MCF 10A (cell line): ENCODE measurements at regions not wholly inside any gene's neighbourhood (a gene's known extent, or its start where the extent isn't known, plus 50 kb on each side); places are given as distances from the start of the nearest gene placed in this dataset.

Experiments used
- BruUV-seq: library from RNA; stranded (reverse); fragments of 400-500 nt; replicated peaks from 2 replicates; lab custom pipeline; 2021; lab: Mats Ljungman, UMichigan
- CTCF ChIA-PET: fragments of 300-600 bp; sonication (Branson Sonifier 250); formaldehyde crosslinking; extraction: SDS; loops from one replicate; lab custom pipeline; 2021; ENCODE audit warnings: antibody characterized with exemption, inconsistent platforms; lab: Yijun Ruan, JAX
- POLR2A ChIA-PET: fragments of 300-600, 350-650 bp; sonication (Branson Sonifier 250); formaldehyde crosslinking; extraction: SDS; loops from one replicate; lab custom pipeline; 2020; ENCODE audit warnings: antibody characterized with exemption, inconsistent platforms; lab: Yijun Ruan, JAX
- DNase-seq: peaks from one replicate; pipeline ENCODE4 v3.0.0-alpha.2; 2018; ENCODE audit not compliant: unreplicated experiment
- H3K27ac Mint-ChIP-seq: one replicate; pipeline ENCODE4 v1.8.0; 2022; ENCODE audit warnings: mild to moderate bottlenecking, low read depth, mixed read lengths; ENCODE audit not compliant: unreplicated experiment
- H3K27me3 Mint-ChIP-seq: one replicate; pipeline ENCODE4 v1.8.0; 2022; ENCODE audit warnings: mixed read lengths; ENCODE audit not compliant: insufficient read depth, unreplicated experiment
- H3K36me3 Mint-ChIP-seq: one replicate; pipeline ENCODE4 v1.8.0; 2022; ENCODE audit warnings: mild to moderate bottlenecking, moderate library complexity, mixed read lengths; ENCODE audit not compliant: insufficient read depth, unreplicated experiment
- H3K4me1 Mint-ChIP-seq: one replicate; pipeline ENCODE4 v1.8.0; 2022; ENCODE audit warnings: mixed read lengths; ENCODE audit not compliant: insufficient read depth, unreplicated experiment
- H3K4me3 Mint-ChIP-seq: one replicate; pipeline ENCODE4 v1.8.0; 2022; ENCODE audit warnings: mild to moderate bottlenecking, moderate library complexity, mixed read lengths; ENCODE audit not compliant: unreplicated experiment
- H3K9me3 Mint-ChIP-seq: one replicate; pipeline ENCODE4 v1.8.0; 2022; ENCODE audit warnings: mixed read lengths; ENCODE audit not compliant: unreplicated experiment
- CTCF ChIP-seq: fragments of 200-600 bp; IDR thresholded peaks from one replicate; pipeline ENCODE4 v1.8.0; 2022; ENCODE audit warnings: antibody characterized with exemption, mild to moderate bottlenecking; ENCODE audit not compliant: unreplicated experiment
- intact Hi-C: fragments of 100-400 bp; cut with micrococcal nuclease; formaldehyde crosslinking; loops from 2 replicates; pipeline ENCODE4 v1.14.1; 2022

- BruUV-seq = no TSS peak
These were observed 97.2 kb downstream of the MAIP1 start for GRCh38 chr2:200052627-200053026.

GRCh38 chr2:200054681-200055468 lies 99.5 kb downstream of the MAIP1 start:
- no peaks in the 10 kb centered on the region for H3K4me1 Mint-ChIP-seq
- no peak for DNase-seq
- H3K36me3 Mint-ChIP-seq = no peaks in the 10 kb centered on the region
- no peaks in the 10 kb centered on the region for H3K9me3 Mint-ChIP-seq
- POLR2A ChIA-PET = no interaction called here
- intact Hi-C loops = no loop called here
- no peak overlapping the region for H3K27ac Mint-ChIP-seq
- H3K4me3 Mint-ChIP-seq = no peak overlapping the region
- CTCF ChIA-PET = interaction anchor here (0.6 to 0.7 kb wide), 3 partner anchors 44 to 431 kb away, joined by 3 read pairs; no protein-coding TSS in a partner anchor
- BruUV-seq = no TSS peak
- TF ChIP-seq CTCF = no peak
- H3K27me3 Mint-ChIP-seq = no peaks in the 10 kb centered on the region

More at GRCh38 chr2:200052627-200053026, 97.2 kb downstream of the MAIP1 start:
- intact Hi-C loops = no loop called here
- no peak overlapping the region for H3K4me3 Mint-ChIP-seq
- no peaks in the 10 kb centered on the region for H3K9me3 Mint-ChIP-seq
- no peak overlapping the region for H3K27ac Mint-ChIP-seq
- TF ChIP-seq CTCF = no peak
- no peaks in the 10 kb centered on the region for H3K4me1 Mint-ChIP-seq
- H3K36me3 Mint-ChIP-seq = no peaks in the 10 kb centered on the region
- CTCF ChIA-PET = interaction anchor here (0.7 kb wide), 1 partner anchor 428 kb away, joined by 3 read pairs; no protein-coding TSS in a partner anchor
- POLR2A ChIA-PET = no interaction called here
- no peak for DNase-seq
- no peaks in the 10 kb centered on the region for H3K27me3 Mint-ChIP-seq

- no peak for DNase-seq
- Mint-ChIP-seq H3K27me3 (no peaks in the 10 kb centered on the region), H3K4me1 (no peaks in the 10 kb centered on the region), H3K27ac (no peak overlapping the region), H3K9me3 (no peaks in the 10 kb centered on the region), H3K36me3 (no peaks in the 10 kb centered on the region), H3K4me3 (no peak overlapping the region)
- ChIA-PET POLR2A (no interaction called here), CTCF (no interaction called here)
- intact Hi-C loops = no loop called here
- no peak for TF ChIP-seq CTCF
- BruUV-seq = no TSS peak
These were observed 100.7 kb downstream of the MAIP1 start for GRCh38 chr2:200056105-200056504.

- Mint-ChIP-seq H3K27me3 (no peaks in the 10 kb centered on the region), H3K27ac (no peak overlapping the region), H3K4me3 (no peak overlapping the region), H3K9me3 (no peaks in the 10 kb centered on the region), H3K4me1 (no peaks in the 10 kb centered on the region), H3K36me3 (no peaks in the 10 kb centered on the region)
- POLR2A ChIA-PET = no interaction called here
- no peak for TF ChIP-seq CTCF
- CTCF ChIA-PET = no interaction called here
- no TSS peak for BruUV-seq
- no peak for DNase-seq
- intact Hi-C loops = no loop called here
These were observed 107.8 kb downstream of the MAIP1 start for GRCh38 chr2:200063155-200063554.
